DOHH2 (cell line): ENCODE measurements at regions not wholly inside any gene's neighbourhood (a gene's known extent, or its start where the extent isn't known, plus 50 kb on each side); places are given as distances from the start of the nearest gene placed in this dataset.

Source experiments
- EZH2phosphoT487 ChIP-seq: fragments of 200-600 bp; sonication (generic); IDR thresholded peaks from 2 replicates; pipeline ENCODE4 v1.6.1; 2017; ENCODE audit warnings: borderline replicate concordance, mild to moderate bottlenecking, antibody characterized with exemption, low read length, moderate library complexity, mixed read lengths
- TF ChIP-seq, protein P1 (sequence below): fragments of 200-600 bp; sonication (generic); IDR thresholded peaks from one replicate; pipeline ENCODE4 v1.5.1; 2014; ENCODE audit warnings: antibody characterized with exemption, mild to moderate bottlenecking, low read depth, low read length; ENCODE audit not compliant: poor library complexity, severe bottlenecking

DNA sequence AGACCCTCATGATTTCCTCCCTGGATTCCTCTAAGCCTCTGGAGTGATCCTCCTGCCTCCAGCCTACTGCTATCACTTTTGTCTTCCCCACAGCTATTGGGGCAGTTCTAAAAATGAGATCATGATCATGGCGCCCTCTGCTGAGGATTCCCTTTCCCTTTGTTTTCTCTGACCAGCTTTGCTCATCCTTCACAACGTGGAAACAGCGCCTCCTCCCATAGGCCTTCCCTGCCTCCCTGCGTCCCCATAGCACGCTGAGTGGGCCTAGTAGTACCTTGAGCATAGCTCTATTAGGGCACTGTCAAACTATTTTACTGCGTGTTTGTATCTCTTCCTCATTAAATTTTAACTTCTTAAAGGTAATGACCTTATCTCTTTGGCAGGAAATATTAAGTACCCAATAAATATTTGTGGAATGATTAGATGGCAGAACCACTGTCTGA is 207.0 kb upstream of the FANCL start:
- TF ChIP-seq EZH2phosphoT487 = no peak
- TF ChIP-seq, protein P1, sequence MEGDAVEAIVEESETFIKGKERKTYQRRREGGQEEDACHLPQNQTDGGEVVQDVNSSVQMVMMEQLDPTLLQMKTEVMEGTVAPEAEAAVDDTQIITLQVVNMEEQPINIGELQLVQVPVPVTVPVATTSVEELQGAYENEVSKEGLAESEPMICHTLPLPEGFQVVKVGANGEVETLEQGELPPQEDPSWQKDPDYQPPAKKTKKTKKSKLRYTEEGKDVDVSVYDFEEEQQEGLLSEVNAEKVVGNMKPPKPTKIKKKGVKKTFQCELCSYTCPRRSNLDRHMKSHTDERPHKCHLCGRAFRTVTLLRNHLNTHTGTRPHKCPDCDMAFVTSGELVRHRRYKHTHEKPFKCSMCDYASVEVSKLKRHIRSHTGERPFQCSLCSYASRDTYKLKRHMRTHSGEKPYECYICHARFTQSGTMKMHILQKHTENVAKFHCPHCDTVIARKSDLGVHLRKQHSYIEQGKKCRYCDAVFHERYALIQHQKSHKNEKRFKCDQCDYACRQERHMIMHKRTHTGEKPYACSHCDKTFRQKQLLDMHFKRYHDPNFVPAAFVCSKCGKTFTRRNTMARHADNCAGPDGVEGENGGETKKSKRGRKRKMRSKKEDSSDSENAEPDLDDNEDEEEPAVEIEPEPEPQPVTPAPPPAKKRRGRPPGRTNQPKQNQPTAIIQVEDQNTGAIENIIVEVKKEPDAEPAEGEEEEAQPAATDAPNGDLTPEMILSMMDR = peak; percentile 85
